Cardiac fibroblast (primary cell): ENCODE measurements at regions not wholly inside any gene's neighbourhood (a gene's known extent, or its start where the extent isn't known, plus 50 kb on each side); places are given as distances from the start of the nearest gene placed in this dataset.

ENCODE experiments used
- DNase-seq, 2 donors: peaks; one replicate each; pipeline versions ENCODE4 v3.0.0 to v3.0.0-alpha.2; 2010; ENCODE audit warnings: low read depth in 2 of 2
- H3K4me3 ChIP-seq, 2 donors: replicated peaks in 1 of 2; 1 replicate in 1 of 2; 2 replicates in 1 of 2; pipeline ENCODE4 v1.5.1; 2011; ENCODE audit warnings: low read depth in 2 of 2, low read length in 2 of 2, mild to moderate bottlenecking in 2 of 2, moderate library complexity in 1 of 2
- TF ChIP-seq, protein P1 (sequence below): IDR thresholded peaks from one replicate; pipeline ENCODE4 v1.5.1; 2011; ENCODE audit warnings: low read depth, mild to moderate bottlenecking, low read length, inconsistent platforms

DNA sequence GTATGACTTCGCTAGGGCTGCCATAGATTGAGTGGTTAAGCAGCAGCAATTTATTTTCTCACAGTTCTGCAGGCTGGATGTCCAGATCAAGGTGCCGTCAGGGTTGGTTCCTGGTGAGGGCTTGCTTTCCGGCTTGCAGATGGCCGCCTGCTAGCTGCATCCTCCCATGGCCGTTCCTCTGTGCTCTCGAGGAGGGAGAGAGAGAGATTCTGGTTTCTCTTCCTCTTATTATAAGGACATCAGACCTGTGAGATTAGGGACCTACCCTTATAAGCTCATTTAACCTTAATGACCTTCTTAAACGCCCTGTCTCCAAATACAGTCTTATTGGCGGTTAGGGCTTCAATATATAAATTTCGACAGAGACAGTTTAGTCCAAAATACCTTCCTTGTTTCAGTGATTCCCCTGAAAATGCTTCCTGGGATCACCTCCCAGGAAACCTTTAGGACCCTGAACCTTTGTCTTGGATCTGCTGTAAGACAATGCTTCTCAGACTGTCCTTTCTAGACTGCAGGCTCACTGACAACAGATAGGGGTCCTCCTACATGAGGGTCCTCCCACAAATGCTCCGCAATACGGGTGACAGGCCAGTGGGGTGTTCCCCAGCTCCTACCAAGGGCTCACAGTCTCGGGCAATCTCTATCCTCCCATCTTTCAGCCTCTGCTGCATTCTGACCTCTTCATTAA lies 82.5 kb upstream of the BAIAP2L1 start:
- DNase-seq = no peak
- TF ChIP-seq, protein P1, sequence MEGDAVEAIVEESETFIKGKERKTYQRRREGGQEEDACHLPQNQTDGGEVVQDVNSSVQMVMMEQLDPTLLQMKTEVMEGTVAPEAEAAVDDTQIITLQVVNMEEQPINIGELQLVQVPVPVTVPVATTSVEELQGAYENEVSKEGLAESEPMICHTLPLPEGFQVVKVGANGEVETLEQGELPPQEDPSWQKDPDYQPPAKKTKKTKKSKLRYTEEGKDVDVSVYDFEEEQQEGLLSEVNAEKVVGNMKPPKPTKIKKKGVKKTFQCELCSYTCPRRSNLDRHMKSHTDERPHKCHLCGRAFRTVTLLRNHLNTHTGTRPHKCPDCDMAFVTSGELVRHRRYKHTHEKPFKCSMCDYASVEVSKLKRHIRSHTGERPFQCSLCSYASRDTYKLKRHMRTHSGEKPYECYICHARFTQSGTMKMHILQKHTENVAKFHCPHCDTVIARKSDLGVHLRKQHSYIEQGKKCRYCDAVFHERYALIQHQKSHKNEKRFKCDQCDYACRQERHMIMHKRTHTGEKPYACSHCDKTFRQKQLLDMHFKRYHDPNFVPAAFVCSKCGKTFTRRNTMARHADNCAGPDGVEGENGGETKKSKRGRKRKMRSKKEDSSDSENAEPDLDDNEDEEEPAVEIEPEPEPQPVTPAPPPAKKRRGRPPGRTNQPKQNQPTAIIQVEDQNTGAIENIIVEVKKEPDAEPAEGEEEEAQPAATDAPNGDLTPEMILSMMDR = no peak
- no peak overlapping the region for H3K4me3 ChIP-seq

DNA sequence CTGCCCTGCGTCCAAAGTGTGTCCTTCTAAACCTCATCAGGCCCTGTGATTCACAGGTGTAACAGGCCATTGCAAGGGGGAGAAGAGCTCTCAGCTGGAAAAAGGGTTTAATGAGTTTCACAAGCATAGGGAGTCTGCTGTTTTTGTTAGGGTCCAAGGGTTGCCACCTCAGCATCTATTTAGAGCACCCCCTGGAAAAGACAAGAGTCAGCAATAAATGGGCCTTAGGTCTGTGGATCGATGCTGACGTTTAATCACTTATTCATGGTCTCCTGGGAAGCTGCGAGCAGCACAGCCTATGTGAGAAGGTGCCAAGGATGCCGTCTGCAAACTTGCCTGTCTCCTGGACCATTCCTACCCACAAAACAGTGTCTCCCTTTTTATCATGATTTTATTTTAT lies 78.4 kb upstream of the BAIAP2L1 start:
- DNase-seq = no peak
- TF ChIP-seq, protein P1 = no peak
- no peak overlapping the region for H3K4me3 ChIP-seq

DNA sequence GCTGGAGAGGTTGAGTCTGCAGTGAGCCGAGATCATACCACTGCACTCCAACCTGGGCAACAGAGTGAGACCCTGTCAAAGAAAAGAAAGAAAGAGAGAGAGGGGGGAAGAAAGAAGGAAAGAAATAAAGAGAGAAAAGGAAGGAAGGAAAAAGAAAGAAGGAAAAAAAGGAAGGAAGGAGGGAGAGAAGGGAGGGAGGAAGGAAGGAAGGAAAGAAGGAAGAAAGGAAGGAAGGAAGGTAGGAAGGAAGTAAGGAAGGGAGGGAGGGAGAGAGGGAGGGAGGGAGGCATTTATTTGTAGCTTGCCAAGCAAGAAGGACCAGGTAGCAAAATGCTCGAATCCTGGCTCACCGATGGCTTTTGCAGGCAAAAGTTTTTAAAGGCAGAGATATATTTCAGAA lies 74.5 kb upstream of the BAIAP2L1 start:
- no peak overlapping the region for H3K4me3 ChIP-seq
- DNase-seq = no peak
- TF ChIP-seq, protein P1 = no peak

DNA sequence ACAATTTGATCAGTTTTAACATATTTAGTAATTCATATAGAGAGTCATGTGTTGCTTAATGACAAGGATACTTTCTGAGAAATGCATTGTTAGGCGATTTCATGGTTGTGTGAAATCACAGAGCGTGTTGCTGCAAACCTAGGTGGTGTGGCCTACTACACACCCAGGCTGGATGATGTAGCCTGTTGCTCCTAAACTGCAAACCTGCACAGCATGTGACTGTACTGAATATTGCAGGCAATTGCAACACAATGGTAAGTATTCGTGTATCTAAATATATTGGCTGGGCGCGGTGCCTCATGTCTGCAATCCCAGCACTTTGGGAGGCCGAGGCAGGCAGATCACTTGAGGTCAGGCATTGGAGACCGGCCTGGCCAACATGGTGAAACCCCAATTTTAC lies 73.7 kb upstream of the BAIAP2L1 start:
- TF ChIP-seq, protein P1 = no peak
- H3K4me3 ChIP-seq = no peak overlapping the region
- DNase-seq = no peak

DNA sequence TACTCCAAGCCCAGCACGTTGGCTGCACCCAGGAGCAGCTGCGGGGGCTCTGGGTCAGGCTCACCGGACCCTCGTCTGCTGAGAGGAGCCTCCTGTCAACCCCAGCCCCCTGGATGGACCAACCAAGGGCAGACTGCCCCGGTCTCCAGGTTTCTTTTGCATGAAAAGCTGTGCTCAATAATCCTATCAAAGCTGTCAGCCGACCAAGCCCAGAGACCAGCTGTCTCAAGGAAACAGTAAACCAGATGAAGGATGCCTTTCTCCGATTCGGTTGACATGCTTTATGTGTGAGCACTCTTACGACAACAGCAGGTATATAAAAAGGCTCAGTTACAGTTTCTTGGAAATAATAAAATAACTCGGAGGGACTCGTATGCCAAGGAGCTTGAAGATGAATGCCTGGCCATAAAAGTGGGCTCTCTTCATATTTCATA lies 71.6 kb upstream of the BAIAP2L1 start:
- no peak for DNase-seq
- TF ChIP-seq, protein P1 = no peak
- no peak overlapping the region for H3K4me3 ChIP-seq

DNA sequence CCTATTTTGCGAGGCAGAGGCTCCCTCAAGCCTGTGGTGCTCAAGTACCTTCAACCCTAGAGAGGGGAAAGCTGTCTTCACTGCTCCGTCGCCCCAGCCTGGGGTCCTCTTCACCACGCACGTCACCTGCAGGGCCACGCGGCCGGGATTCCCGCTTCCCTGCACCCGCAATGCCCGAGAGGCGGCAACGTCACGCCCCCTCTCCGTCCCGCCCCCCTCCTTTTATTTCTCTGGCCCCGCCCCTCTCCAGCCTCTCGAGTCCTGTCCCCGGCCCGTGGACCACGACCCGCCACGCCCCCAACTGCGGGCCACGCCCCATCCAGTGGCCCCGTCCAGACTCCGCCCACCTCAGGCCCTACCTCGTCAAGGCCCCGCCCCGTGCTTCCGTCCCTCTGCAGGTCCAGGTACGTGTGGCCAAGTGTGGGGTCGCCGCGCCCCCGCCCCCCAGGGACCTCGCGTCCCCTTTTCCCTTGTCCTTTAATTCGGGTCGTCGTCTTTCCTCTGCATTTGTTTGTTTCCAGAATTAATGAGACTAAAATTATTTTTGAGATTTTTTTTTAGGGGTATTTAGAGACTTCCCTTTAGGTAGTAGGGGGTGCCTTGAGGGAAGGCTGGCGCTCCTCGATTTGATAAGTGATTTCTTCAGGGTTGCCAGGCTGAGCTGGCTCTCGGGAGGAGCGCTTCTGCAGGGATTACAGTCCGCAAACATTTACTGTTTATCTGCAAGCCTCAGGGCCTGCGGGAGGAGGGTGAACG lies 69.8 kb upstream of the BAIAP2L1 start:
- DNase-seq = no peak
- TF ChIP-seq, protein P1 = no peak
- H3K4me3 ChIP-seq = no peak overlapping the region
